Stimulated activated CD8-positive, alpha-beta memory T cell treated with anti-CD3 and anti-CD28 coated beads, Interleukin-4, amount 100 ng/mL, for 48 hours (primary cell): ENCODE measurements at regions not wholly inside any gene's neighbourhood (a gene's known extent, or its start where the extent isn't known, plus 50 kb on each side); places are given as distances from the start of the nearest gene placed in this dataset.

Experiments used
- DNase-seq: peaks from one replicate; pipeline ENCODE4 v3.0.0-alpha.2; 2020

DNA sequence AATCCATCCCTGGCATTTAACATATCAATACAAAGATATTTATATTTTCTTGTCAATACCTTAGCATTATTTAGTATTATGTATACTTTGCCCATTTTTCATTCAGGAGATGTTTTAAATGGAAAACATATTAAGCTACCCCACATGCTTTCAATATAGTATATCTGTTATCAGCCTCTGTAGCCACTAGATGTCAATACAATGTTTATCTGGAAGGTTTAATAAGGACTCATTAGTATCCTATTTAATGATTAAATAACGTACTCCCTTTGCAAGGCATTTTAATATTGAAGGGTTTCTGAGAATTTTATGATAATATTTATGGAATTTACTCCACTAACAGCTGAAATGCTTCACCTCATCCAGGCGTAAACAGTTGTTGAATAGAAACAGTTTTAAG lies 329.5 kb upstream of the ADGRL2 start:
- no peak for DNase-seq

- DNase-seq, result no peak
Observed at GRCh38 chr1:81470275-81470674, 330.5 kb upstream of the ADGRL2 start.

DNA sequence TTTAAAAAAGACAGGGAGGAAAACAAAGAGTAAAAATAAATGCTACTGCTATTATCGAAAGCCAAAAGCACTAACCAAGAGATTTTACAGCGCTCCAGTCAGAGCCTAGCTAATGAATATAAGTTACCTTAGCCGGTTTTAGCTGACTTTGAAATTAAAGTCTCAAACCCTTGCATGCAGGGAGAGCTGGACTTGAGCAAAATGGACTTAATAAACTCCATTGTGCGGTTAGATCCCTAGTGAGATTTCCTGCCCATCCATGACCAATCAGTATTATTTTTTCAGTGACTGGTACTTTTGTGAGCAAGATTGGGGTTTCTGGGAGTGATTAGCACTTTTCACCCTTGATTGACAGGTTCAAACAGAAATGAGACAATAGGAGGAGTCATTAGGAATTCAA lies 333.4 kb upstream of the ADGRL2 start:
- no peak for DNase-seq

GRCh38 chr1:81466961-81467360 lies 333.8 kb upstream of the ADGRL2 start:
- DNase-seq, result no peak

- no peak for DNase-seq
Observed at GRCh38 chr1:81463936-81464837, 336.5 kb upstream of the ADGRL2 start.

GRCh38 chr1:81459043-81459442 lies 341.7 kb upstream of the ADGRL2 start:
- no peak for DNase-seq

DNA sequence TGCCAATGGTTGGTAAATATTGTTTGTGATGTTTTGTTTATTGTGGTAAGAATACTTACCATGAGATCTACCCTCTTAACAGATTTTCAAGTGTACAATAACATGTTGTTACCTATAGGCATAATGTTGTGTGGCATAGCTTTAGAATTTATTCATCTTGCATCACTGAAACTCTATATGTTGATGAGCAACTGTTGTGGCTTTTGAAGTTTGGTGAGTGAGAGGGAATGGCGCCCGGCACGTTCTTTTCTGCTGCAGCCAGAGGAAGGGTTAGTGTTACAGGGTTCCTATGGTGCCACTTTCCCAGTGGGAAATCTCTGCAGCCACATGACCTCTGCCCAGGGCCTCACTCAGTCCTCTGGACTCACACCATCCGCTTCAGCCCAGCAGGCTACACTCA lies 342.5 kb upstream of the ADGRL2 start:
- DNase-seq, result no peak

GRCh38 chr1:81455481-81455880 lies 345.3 kb upstream of the ADGRL2 start:
- no peak for DNase-seq

- DNase-seq, result no peak
Observed at GRCh38 chr1:81453971-81454370, 346.8 kb upstream of the ADGRL2 start.

DNA sequence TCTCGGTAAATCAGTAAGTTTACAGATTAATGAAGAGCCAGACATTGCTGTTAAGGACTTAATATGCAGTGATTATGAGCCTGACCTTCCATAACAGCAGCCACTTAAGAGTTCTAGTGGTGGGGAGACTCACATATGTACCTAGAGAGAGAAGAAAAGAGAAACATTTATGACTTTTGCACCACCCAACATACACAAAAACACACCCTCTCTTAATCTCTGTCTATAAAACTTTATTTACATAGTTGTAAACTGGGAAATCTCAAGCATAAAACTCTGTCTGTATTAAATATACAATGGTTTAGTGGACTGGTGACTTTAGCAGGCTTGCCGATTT lies 347.4 kb upstream of the ADGRL2 start:
- DNase-seq, result no peak

DNA sequence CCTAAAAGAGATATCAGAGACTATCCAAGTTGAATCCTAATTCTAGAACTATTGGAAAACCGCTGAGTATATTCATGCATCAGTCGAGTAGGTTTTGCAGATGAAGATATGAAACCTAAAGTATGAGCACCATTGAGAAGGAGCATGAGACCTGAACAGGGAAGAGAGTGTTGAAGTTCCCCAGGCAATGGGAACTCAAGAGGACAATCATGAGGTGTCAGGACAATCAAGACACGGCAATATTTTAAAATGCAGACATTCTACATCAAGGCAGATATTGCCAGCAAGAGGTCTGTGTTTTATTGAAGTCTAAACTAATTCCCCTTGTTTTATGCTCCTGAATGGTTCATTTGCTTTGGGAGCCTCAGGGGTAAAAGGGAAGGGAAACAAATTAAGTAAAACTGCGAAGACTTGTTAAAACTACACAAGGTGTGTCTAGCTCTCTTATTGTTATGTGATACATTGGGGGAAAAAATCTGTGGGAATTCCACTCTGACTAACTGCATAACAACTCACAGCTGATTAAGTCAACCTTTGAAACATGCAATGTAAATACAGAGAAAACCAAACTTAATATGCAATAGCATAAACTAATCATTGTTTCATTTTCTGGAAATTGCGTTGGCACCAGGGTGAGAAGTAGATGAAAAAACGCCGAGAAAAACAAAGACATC lies 347.9 kb upstream of the ADGRL2 start:
- no peak for DNase-seq

GRCh38 chr1:81449786-81450185 lies 350.9 kb upstream of the ADGRL2 start:
- DNase-seq, result no peak

- DNase-seq, result no peak
Observed at GRCh38 chr1:81446000-81446669, 354.6 kb upstream of the ADGRL2 start.

- no peak for DNase-seq
Observed at GRCh38 chr1:81443288-81443687, 357.4 kb upstream of the ADGRL2 start.

DNA sequence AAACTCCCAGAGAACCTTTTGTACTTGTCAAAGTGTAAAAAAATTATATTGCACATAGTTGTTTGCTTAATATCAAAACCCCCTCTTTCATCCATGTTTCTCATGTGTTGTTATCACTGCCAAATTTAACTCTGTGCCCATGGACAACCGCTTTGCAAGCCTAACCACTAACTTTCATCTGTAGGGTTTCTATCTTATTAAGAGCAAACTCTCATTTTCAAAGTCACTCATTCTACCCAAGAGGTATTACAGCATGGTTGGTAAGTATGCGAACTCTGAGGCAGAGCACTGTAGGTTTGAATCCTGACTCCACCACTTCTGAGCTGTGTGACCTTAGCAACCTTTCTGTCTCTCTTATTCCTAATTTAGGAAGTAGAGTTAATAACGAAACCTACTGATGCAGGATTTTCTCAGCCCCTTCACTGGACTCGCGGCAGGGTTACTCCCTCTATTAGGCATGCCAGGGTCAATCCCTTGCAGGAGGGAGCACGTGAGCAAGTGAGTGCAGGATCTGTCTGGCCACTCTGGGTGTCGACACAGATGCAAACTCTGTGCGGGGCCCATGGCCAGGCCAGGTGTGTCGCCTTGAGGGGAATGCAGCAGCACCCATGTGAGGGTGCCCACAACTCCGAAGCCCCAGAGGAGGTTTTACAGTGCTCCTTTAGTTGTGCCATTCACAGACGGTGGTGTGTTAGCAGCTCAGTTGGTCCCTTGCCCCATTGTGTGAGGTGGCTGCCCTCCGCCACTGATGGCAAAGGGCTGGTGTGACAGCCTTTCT lies 361.5 kb upstream of the ADGRL2 start:
- no peak for DNase-seq

DNA sequence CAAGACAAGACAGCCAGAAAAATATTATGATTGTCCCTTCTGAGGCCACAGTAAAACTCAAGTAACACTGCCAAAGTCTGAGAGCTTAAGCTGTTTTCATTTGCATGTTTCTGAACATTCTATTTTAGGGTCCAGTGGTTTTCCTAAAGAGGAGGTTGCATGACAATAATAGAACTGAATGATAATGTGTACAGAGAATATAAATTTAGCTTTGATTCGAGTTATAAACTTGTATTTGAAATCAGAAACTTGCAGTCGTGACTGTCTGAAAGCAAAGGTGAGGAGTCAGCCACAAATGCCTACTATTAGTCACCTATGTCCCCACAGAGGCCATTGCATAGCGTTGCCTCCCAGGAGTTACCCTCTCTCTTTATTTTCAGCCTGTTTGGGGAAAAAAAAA lies 363.1 kb upstream of the ADGRL2 start:
- no peak for DNase-seq

- no peak for DNase-seq
Observed at GRCh38 chr1:81437213-81437612, 363.5 kb upstream of the ADGRL2 start.

DNA sequence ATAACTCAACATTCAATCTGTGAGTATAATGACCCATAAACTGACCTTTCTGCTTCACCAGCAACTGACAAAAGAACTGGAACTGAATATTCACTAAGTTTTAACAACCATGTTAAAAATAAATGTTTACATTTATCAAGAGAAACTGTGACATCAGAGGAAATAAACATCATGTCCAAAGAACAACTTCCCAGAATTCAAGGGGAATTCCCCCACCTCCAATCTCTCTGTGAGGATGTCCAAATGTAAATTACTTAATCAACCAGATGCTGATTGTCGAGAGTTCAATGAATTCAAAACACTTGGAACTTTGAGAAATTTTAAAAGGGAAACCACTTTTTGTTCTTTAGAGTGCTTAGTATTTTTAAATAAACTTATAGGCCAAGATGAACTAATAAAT lies 365.6 kb upstream of the ADGRL2 start:
- no peak for DNase-seq

DNA sequence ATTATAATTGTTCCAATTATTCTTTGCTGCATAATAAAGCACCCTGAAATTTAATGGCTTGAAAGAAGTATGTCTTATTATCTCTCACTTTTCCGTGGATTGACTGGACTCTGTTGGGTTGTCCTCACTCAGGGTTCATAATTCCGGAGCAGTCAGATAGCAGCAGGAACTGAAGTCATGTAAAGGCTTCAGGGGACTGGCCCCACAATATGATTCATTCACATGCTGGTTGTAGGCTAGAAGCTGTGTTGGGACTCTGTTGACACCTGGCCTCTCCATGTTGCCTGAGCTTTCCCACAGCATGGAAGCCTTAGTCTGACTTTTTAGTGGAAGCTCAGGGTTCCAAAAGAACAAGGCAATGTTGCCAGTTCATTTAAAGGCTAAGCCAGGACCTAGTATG lies 367.1 kb upstream of the ADGRL2 start:
- no peak for DNase-seq

- no peak for DNase-seq
Observed at GRCh38 chr1:81432654-81433109, 368.1 kb upstream of the ADGRL2 start.

DNA sequence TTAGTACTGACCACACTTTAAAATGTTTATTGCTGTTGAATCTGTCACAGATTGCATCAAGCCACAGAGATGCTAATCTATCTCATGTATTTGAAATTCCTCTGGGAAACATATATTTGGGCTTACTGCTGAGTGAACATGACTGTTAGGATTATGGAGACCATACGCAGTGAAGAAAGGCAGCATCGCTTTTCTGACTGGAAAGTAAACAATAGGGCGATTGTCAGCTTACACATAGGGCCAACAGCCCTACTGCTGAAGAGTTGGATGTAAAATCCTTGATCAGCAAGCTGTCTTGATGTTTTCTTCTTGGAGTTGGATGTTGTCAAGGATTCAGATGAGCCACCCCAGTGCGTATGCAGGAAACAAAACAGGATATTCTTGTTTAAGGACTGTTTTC lies 368.7 kb upstream of the ADGRL2 start:
- DNase-seq, result no peak

GRCh38 chr1:81431624-81432000 lies 369.1 kb upstream of the ADGRL2 start:
- DNase-seq, result no peak

GRCh38 chr1:81430955-81431623 lies 369.6 kb upstream of the ADGRL2 start:
- DNase-seq, result no peak
